A549 (cell line): ENCODE measurements at regions not wholly inside any gene's neighbourhood (a gene's known extent, or its start where the extent isn't known, plus 50 kb on each side); places are given as distances from the start of the nearest gene placed in this dataset.

Experiments used
- ATAC-seq, 2 experiments: fragments of 200-7000 bp in 1 of 2; fragments of >200 bp in 1 of 2; cut with Nextera tagmentation in 1 of 2; cut with Tn5 transposase in 1 of 2; 3 replicates each; pipeline versions ENCODE4 v1.8.0 to v1.9.1; 2018 to 2020; ENCODE audit warnings: mild to moderate bottlenecking in 1 of 2, moderate library complexity in 1 of 2
- CTCF ChIA-PET: fragments of 300-600 bp; sonication (Branson Sonifier 250); formaldehyde crosslinking; extraction: SDS; loops from one replicate; lab custom pipeline; 2021; ENCODE audit warnings: antibody characterized with exemption, inconsistent platforms; lab: Yijun Ruan, JAX
- POLR2A ChIA-PET: fragments of 350-600 bp; formaldehyde crosslinking; extraction: SDS; loops from one replicate; lab custom pipeline; 2021; ENCODE audit warnings: antibody characterized with exemption, inconsistent platforms; lab: Yijun Ruan, JAX
- DNase-seq, 2 experiments: peaks; one replicate each; pipeline versions ENCODE4 v3.0.0 to v3.0.0-alpha.2; 2011 to 2016; ENCODE audit warnings: low read depth in 1 of 2, low spot score in 1 of 2
- FAIRE-seq: peaks from 2 replicates; lab custom pipeline; 2011; peaks lifted over from hg19 to GRCh38; lab: Jason Lieb, UNC
- H3K27ac ChIP-seq, 2 experiments: fragments of >200 bp; sonication (Bioruptor Twin); formaldehyde crosslinking; 3 replicates each; pipeline ENCODE4 v1.5.1; 2016 to 2017
- H3K4me1 ChIP-seq: fragments of >200 bp; sonication (Bioruptor Twin); formaldehyde crosslinking; 3 replicates; pipeline ENCODE4 v1.6.1; 2016
- H3K4me2 ChIP-seq: fragments of >200 bp; sonication (Bioruptor Twin); formaldehyde crosslinking; 3 replicates; pipeline ENCODE4 v1.6.1; 2016
- H3K4me3 ChIP-seq: fragments of >200 bp; sonication (Bioruptor Twin); formaldehyde crosslinking; 3 replicates; pipeline ENCODE4 v1.5.1; 2016
- H3K9me3 ChIP-seq: fragments of >200 bp; sonication (Bioruptor Twin); formaldehyde crosslinking; 3 replicates; pipeline ENCODE4 v1.6.1; 2016
- CBX8 ChIP-seq: fragments of 200-600 bp; sonication (generic); IDR thresholded peaks from 2 replicates; pipeline ENCODE4 v1.6.1; 2016
- CHD2 ChIP-seq: fragments of 150-350 bp; IDR thresholded peaks from 2 replicates; pipeline ENCODE4 v1.6.1; 2014; ENCODE audit warnings: low read length; ENCODE audit not compliant: partially characterized antibody
- CHD4 ChIP-seq: fragments of 200-600 bp; sonication (generic); IDR thresholded peaks from 2 replicates; pipeline ENCODE4 v1.6.1; 2016; ENCODE audit warnings: antibody characterized with exemption, mild to moderate bottlenecking, borderline replicate concordance
- EHMT2 ChIP-seq: fragments of 200-600 bp; sonication (generic); IDR thresholded peaks from 2 replicates; pipeline ENCODE4 v1.6.1; 2016; ENCODE audit warnings: antibody characterized with exemption, low read depth, mild to moderate bottlenecking, moderate library complexity
- EP300 ChIP-seq, 2 experiments: fragments of >200 bp; sonication (Bioruptor Twin); formaldehyde crosslinking; IDR thresholded peaks; 2 replicates in 1 of 2; 3 replicates in 1 of 2; pipeline ENCODE4 v1.6.1; 2016 to 2017
- FOSL2 ChIP-seq, 2 experiments: fragments of 450-650 bp in 1 of 2; fragments of >200 bp in 1 of 2; sonication (Bioruptor Twin) in 1 of 2; formaldehyde crosslinking; IDR thresholded peaks; 2 replicates each; pipeline versions ENCODE4 v1.5.0 to v1.6.1; 2016 to 2020; ENCODE audit warnings: mild to moderate bottlenecking in 1 of 2, moderate library complexity in 1 of 2
- FOXS1 ChIP-seq: fragments of 250-450 bp; sonication (Bioruptor Pico); IDR thresholded peaks from 2 replicates; pipeline ENCODE4 v1.5.0; 2020; ENCODE audit warnings: mild to moderate bottlenecking, moderate library complexity
- HDAC2 ChIP-seq: fragments of 200-600 bp; sonication (generic); IDR thresholded peaks from 2 replicates; pipeline ENCODE4 v1.6.1; 2016
- HOXA7 ChIP-seq: fragments of 250-450 bp; sonication (Bioruptor Pico); IDR thresholded peaks from 2 replicates; pipeline ENCODE4 v1.5.0; 2020; ENCODE audit warnings: mild to moderate bottlenecking, moderate library complexity
- JUN ChIP-seq, 2 experiments: fragments of >200 bp; sonication (Bioruptor Twin); formaldehyde crosslinking; IDR thresholded peaks; 2 replicates in 1 of 2; 3 replicates in 1 of 2; pipeline ENCODE4 v1.6.1; 2016 to 2017
- MYC ChIP-seq: IDR thresholded peaks from 2 replicates; pipeline ENCODE4 v1.6.1; 2012; ENCODE audit warnings: mild to moderate bottlenecking, inconsistent platforms, low read length, improper control_type of control experiment, borderline replicate concordance
- NFE2L2 ChIP-seq: fragments of 150-350 bp; conservative IDR thresholded peaks from 2 replicates; pipeline ENCODE4 v1.6.1; 2014; ENCODE audit warnings: low read length
- PHF8 ChIP-seq: fragments of 200-600 bp; sonication (generic); IDR thresholded peaks from 2 replicates; pipeline ENCODE4 v1.6.1; 2016; ENCODE audit warnings: low read depth, mild to moderate bottlenecking, antibody characterized with exemption, moderate library complexity, borderline replicate concordance
- POLR2AphosphoS2 ChIP-seq: conservative IDR thresholded peaks from 2 replicates; pipeline ENCODE4 v1.6.1; 2012; ENCODE audit warnings: low read length, improper control_type of control experiment, inconsistent platforms
- RARB ChIP-seq: fragments of 250-450 bp; sonication (Bioruptor Pico); IDR thresholded peaks from 2 replicates; pipeline ENCODE4 v1.8.0; 2021; ENCODE audit warnings: mild to moderate bottlenecking, moderate library complexity
- RFX5 ChIP-seq: fragments of 450-650 bp; IDR thresholded peaks from 2 replicates; pipeline ENCODE4 v1.7.1; 2014; ENCODE audit warnings: antibody characterized with exemption, mild to moderate bottlenecking, moderate library complexity
- ZC3H11A ChIP-seq: fragments of 450-650 bp; IDR thresholded peaks from 2 replicates; pipeline ENCODE4 v1.6.1; 2014; ENCODE audit warnings: antibody characterized with exemption, mild to moderate bottlenecking
- ZFP36 ChIP-seq: fragments of 450-650 bp; IDR thresholded peaks from 2 replicates; pipeline ENCODE4 v1.6.1; 2014; ENCODE audit warnings: borderline replicate concordance; ENCODE audit not compliant: partially characterized antibody
- ZNF302 ChIP-seq: fragments of 250-450 bp; sonication (Bioruptor Pico); IDR thresholded peaks from 2 replicates; pipeline ENCODE4 v1.9.0; 2021; ENCODE audit warnings: inconsistent platforms, mild to moderate bottlenecking, moderate library complexity
- ZSCAN20 ChIP-seq: fragments of 250-450 bp; sonication (Bioruptor Pico); IDR thresholded peaks from 2 replicates; pipeline ENCODE4 v1.8.0; 2022; ENCODE audit warnings: mild to moderate bottlenecking, moderate library complexity
- WGBS: methylation state at CpG from one replicate; pipeline ENCODE4 v1.1.6; 2017; ENCODE audit errors: missing lambda C conversion rate; 5-methylcytosine and 5-hydroxymethylcytosine counted together
- TF ChIP-seq, protein P1 (sequence below): fragments of 450-650 bp; IDR thresholded peaks from 2 replicates; pipeline ENCODE4 v1.6.1; 2014; ENCODE audit warnings: antibody characterized with exemption
- TF ChIP-seq, protein P2 (sequence below): fragments of >200 bp; sonication (Bioruptor Twin); formaldehyde crosslinking; IDR thresholded peaks from 3 replicates; pipeline ENCODE4 v1.6.1; 2016
- TF ChIP-seq, protein P3 (sequence below): IDR thresholded peaks from 2 replicates; pipeline ENCODE4 v1.6.1; 2012; ENCODE audit warnings: low read depth, borderline replicate concordance

DNA sequence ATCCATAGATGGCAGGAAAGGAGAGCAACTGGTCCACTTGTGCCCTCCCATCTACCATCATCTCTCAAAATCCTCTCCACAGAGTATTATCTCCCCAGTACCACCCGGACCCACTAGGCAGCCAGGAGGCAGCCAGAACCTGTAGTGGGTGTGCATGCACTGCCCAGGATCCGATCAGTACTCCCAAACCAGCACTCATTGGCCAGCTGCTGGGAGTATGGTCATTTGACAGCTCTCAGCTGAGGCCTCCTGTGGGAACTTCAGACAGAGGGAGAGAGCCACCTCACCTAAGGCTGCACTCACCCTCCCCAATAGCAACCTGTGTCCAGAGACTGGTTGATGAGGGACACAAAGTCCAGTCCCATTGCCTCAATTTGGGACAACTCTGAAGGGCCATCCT lies 286.0 kb downstream of the TRIM36 start:
- H3K27ac ChIP-seq = no peak overlapping the region
- TF ChIP-seq JUN (IDR thresholded peaks at IDR 0.05) (no peak), NFE2L2 (no peak), EHMT2 (no peak), ZNF302 (no peak), CHD2 (no peak), PHF8 (no peak), CHD4 (no peak), CBX8 (no peak), HOXA7 (no peak), FOXS1 (CRISPR knock-in tag) (no peak), ZSCAN20 (CRISPR knock-in tag) (no peak)
- no peaks in the 10 kb centered on the region for H3K9me3 ChIP-seq
- H3K4me2 ChIP-seq = no peak overlapping the region
- no peak for FAIRE-seq
- no peak overlapping the region for H3K4me3 ChIP-seq
- POLR2A ChIA-PET = no interaction called here
- CTCF ChIA-PET = no interaction called here
- no peak for DNase-seq
- no peaks in the 10 kb centered on the region for H3K4me1 ChIP-seq
- WGBS = 0% methylated on average over 2 of the region's 2 CpGs
- no peak for ATAC-seq

DNA sequence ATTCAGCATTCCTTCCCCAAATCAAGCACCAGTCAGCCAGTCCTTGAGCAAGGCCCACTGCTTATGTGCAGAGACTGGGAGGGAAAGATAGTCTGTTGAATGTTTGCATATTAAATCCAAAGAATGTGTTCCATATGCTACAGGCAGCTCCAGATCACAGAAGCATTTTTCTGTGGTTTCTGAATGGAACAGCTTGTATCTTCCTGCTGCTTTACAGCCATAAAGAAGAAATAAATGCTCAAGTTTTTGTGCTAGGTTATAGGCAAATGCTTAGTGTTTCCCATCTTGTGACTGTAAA lies 310.3 kb downstream of the TRIM36 start:
- ATAC-seq = no peak
- H3K9me3 ChIP-seq = no peaks in the 10 kb centered on the region
- no peak overlapping the region for H3K4me3 ChIP-seq
- no peak overlapping the region for H3K27ac ChIP-seq
- no peak for TF ChIP-seq MYC
- TF ChIP-seq HDAC2 = no peak
- TF ChIP-seq RFX5 = no peak
- TF ChIP-seq, protein P1, sequence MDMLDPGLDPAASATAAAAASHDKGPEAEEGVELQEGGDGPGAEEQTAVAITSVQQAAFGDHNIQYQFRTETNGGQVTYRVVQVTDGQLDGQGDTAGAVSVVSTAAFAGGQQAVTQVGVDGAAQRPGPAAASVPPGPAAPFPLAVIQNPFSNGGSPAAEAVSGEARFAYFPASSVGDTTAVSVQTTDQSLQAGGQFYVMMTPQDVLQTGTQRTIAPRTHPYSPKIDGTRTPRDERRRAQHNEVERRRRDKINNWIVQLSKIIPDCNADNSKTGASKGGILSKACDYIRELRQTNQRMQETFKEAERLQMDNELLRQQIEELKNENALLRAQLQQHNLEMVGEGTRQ = no peak
- TF ChIP-seq JUN (IDR thresholded peaks at IDR 0.05) = no peak
- TF ChIP-seq, protein P2, sequence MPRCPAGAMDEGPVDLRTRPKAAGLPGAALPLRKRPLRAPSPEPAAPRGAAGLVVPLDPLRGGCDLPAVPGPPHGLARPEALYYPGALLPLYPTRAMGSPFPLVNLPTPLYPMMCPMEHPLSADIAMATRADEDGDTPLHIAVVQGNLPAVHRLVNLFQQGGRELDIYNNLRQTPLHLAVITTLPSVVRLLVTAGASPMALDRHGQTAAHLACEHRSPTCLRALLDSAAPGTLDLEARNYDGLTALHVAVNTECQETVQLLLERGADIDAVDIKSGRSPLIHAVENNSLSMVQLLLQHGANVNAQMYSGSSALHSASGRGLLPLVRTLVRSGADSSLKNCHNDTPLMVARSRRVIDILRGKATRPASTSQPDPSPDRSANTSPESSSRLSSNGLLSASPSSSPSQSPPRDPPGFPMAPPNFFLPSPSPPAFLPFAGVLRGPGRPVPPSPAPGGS = no peak
- no peak for TF ChIP-seq FOXS1 (CRISPR knock-in tag)
- no peaks in the 10 kb centered on the region for H3K4me1 ChIP-seq
- DNase-seq = no peak
- H3K4me2 ChIP-seq = no peak overlapping the region
- POLR2A ChIA-PET = no interaction called here
- no peak for FAIRE-seq
- CTCF ChIA-PET = no interaction called here

DNA sequence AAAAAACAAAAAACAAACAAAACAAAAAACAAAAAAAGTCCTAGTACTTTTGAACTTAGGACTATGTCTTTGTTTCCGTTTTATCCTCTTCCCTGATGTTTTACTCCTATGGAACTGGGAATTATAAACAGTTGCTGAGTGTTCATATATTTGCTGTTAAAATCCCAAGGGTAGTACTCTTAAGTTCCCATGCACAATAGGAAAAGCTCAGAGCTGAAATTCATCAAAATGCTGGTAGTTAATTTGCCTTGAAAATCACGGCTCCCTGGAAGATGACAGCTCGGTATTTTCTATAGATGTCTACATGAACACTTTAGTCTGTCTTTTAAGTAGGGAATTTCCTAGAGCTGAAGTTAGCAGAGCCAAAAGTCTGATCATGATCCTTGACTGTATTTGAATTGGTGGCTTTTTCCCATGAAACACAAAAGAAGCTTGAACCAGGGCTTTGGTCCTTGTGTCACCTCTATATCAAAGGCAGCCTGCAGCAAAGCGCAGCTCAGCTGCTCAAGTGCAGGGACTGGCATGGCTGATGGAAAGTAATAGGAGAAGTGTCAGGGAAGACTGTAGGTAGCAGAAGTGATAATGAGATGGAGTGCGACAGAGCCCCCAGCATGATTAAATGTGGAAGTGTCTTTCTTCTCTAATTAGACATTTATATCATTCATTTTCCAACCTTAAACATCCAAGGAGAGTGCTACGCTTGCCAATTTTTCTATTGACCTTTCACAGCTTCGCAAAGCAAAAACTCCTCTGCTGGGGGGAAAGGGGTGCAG lies 310.9 kb downstream of the TRIM36 start:
- no peak for ATAC-seq
- no peak for DNase-seq
- no peak overlapping the region for H3K4me3 ChIP-seq
- FAIRE-seq = no peak
- H3K9me3 ChIP-seq = no peaks in the 10 kb centered on the region
- WGBS = 12% methylated on average over 7 of the region's 7 CpGs
- CTCF ChIA-PET = no interaction called here
- TF ChIP-seq POLR2AphosphoS2 (no peak), FOSL2 (IDR thresholded peaks at IDR 0.05) (no peak), FOSL2 (CRISPR knock-in tag; IDR thresholded peaks at IDR 0.05) (no peak), ZNF302 (no peak), EP300 (IDR thresholded peaks at IDR 0.05) (no peak), RARB (CRISPR knock-in tag) (no peak), ZFP36 (no peak), ZC3H11A (no peak)
- TF ChIP-seq, protein P3, sequence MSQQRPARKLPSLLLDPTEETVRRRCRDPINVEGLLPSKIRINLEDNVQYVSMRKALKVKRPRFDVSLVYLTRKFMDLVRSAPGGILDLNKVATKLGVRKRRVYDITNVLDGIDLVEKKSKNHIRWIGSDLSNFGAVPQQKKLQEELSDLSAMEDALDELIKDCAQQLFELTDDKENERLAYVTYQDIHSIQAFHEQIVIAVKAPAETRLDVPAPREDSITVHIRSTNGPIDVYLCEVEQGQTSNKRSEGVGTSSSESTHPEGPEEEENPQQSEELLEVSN = no peak
- no peaks in the 10 kb centered on the region for H3K4me1 ChIP-seq
- H3K4me2 ChIP-seq = no peak overlapping the region
- no peak overlapping the region for H3K27ac ChIP-seq
- POLR2A ChIA-PET = no interaction called here
